Endothelial cell (in vitro differentiated cells): ENCODE measurements at regions not wholly inside any gene's neighbourhood (a gene's known extent, or its start where the extent isn't known, plus 50 kb on each side); places are given as distances from the start of the nearest gene placed in this dataset.
"Not testable (repeated sequence)": the region's sequence is repeated elsewhere in the genome, so short reads cannot be mapped to it uniquely, and the experiment has no call there.

ENCODE experiments used
- DNase-seq: peaks from one replicate; pipeline ENCODE4 v3.0.0; 2021; ENCODE audit warnings: low spot score
- H3K27ac Mint-ChIP-seq: one replicate; pipeline ENCODE4 v1.8.0; 2021; ENCODE audit warnings: mixed read lengths, inconsistent platforms; ENCODE audit not compliant: unreplicated experiment
- H3K27me3 Mint-ChIP-seq: one replicate; pipeline ENCODE4 v1.8.0; 2021; ENCODE audit warnings: mild to moderate bottlenecking, moderate library complexity, mixed read lengths, inconsistent platforms; ENCODE audit not compliant: unreplicated experiment
- H3K36me3 Mint-ChIP-seq: one replicate; pipeline ENCODE4 v1.8.0; 2021; ENCODE audit warnings: mild to moderate bottlenecking, low read depth, mixed read lengths, inconsistent platforms; ENCODE audit not compliant: unreplicated experiment
- H3K4me1 Mint-ChIP-seq: one replicate; pipeline ENCODE4 v1.8.0; 2021; ENCODE audit warnings: mild to moderate bottlenecking, mixed read lengths, inconsistent platforms; ENCODE audit not compliant: unreplicated experiment
- H3K4me3 Mint-ChIP-seq: one replicate; pipeline ENCODE4 v1.8.0; 2021; ENCODE audit warnings: mild to moderate bottlenecking, mixed read lengths, inconsistent platforms; ENCODE audit not compliant: unreplicated experiment
- H3K9me3 Mint-ChIP-seq: one replicate; pipeline ENCODE4 v1.8.0; 2021; ENCODE audit warnings: mixed read lengths, inconsistent platforms; ENCODE audit not compliant: unreplicated experiment
- CTCF ChIP-seq: fragments of 200-600 bp; sonication (generic); IDR thresholded peaks from one replicate; pipeline ENCODE4 v1.5.0; 2021; ENCODE audit warnings: antibody characterized with exemption; ENCODE audit not compliant: unreplicated experiment

- DNase-seq, result no peak
- H3K36me3 Mint-ChIP-seq, result no peaks in the 10 kb centered on the region
- H3K27me3 Mint-ChIP-seq, result no peaks in the 10 kb centered on the region
- no peaks in the 10 kb centered on the region for H3K4me1 Mint-ChIP-seq
- H3K9me3 Mint-ChIP-seq, result no peaks in the 10 kb centered on the region
- TF ChIP-seq CTCF, result no peak
- H3K4me3 Mint-ChIP-seq, result no peak overlapping the region
- H3K27ac Mint-ChIP-seq, result no peak overlapping the region
Measured at GRCh38 chr3:190970560-190970959, 108.1 kb upstream of the GMNC start.

DNA sequence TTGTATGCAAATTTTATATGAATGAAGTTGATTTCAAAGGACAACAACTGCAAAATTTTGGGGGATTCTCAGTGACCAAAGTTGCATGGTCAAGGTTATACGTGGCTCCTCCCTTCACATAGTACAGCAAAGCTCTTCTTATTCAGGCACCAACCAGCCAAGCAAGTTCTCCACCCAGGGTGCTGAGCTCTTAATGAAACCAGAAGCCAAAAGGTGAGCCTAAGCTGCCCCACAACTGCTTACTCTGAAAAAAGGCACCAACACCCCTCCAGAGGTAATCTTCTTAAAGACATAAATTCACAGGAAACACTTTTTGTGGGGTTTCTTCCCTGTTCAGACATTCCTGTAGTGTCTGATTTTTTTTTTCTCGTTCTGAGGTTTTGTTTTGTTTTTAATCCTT, 106.1 kb upstream of the GMNC start:
- Mint-ChIP-seq H3K4me1 (no peaks in the 10 kb centered on the region), H3K9me3 (no peaks in the 10 kb centered on the region), H3K27me3 (no peaks in the 10 kb centered on the region), H3K27ac (no peak overlapping the region), H3K4me3 (no peak overlapping the region), H3K36me3 (no peaks in the 10 kb centered on the region)
- TF ChIP-seq CTCF, result no peak
- DNase-seq, result no peak

DNA sequence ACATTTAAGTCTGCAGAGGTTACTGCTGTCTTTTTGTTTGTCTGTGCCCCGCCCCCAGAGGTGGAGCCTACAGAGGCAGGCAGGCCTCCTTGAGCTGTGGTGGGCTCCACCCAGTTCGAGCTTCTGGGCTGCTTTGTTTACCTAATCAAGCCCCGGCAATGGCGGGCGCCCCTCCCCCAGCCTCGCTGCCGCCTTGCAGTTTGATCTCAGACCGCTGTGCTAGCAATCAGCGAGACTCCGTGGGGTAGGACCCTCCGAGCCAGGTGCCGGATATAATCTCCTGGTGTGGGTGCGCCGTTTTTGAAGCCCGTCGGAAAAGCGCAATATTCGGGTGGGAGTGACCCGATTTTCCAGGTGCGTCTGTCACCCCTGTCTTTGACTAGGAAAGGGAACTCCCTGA, 102.4 kb upstream of the GMNC start:
- not testable (repeated sequence) for H3K27me3 Mint-ChIP-seq, H3K9me3 Mint-ChIP-seq, H3K27ac Mint-ChIP-seq, H3K36me3 Mint-ChIP-seq, H3K4me1 Mint-ChIP-seq
- peak overlapping the region; percentile 76 for H3K4me3 Mint-ChIP-seq
- peak; percentile 21 for DNase-seq

DNA sequence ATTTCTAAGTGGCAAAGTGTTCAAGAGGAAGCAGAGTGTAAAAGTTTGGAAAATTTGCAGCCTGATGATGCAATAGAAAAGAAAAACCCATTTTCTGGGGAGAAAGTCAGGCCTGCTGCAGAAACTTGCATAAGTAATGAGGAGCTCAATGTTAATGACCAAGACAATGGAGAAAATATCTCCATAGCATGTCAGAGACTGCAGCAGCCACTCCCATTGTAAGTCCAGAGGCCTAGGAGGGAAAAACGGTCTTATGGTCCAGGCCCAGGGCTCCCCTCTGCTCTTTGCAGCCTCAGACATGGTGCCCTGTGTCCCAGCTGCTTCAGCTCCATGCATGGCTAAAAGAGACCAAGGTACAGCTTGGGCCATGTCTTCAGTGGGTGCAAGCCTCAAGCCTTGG, 96.6 kb upstream of the GMNC start:
- Mint-ChIP-seq H3K4me1 (no peaks in the 10 kb centered on the region), H3K27me3 (no peaks in the 10 kb centered on the region), H3K9me3 (no peaks in the 10 kb centered on the region), H3K27ac (no peak overlapping the region), H3K4me3 (no peak overlapping the region), H3K36me3 (no peaks in the 10 kb centered on the region)
- DNase-seq, result no peak
- no peak for TF ChIP-seq CTCF

DNA sequence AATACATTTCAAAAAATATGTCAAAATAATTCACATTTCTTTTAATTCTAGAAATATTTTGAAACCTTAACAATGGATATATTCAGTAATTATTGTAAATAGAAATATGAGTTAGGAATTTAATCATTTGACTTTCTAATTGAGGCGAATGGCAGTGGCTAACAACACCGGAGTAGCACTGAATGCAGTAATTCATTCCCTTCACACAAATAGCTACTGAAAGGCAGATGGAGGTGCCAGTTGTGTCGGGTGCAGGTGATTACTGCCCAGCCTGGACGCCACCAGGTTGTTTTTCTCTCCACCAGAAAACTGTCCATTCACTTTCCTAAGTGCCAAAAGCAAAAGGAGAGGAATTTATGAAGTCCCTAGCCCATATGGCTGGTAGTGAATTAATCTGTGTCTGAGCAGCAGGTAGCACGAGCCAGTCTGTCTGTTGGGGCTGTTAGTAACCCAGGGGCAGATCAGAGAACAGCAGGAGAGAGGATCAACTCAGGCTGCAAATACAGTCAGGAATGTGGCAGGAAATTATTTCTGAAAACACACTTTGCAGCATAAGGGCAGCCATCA, 79.3 kb upstream of the GMNC start:
- Mint-ChIP-seq H3K4me1 (peaks cover 2% of the 10 kb centered on the region), H3K27ac (no peak overlapping the region), H3K9me3 (no peaks in the 10 kb centered on the region), H3K4me3 (no peak overlapping the region), H3K36me3 (no peaks in the 10 kb centered on the region), H3K27me3 (no peaks in the 10 kb centered on the region)
- TF ChIP-seq CTCF, result no peak
- DNase-seq, result no peak

DNA sequence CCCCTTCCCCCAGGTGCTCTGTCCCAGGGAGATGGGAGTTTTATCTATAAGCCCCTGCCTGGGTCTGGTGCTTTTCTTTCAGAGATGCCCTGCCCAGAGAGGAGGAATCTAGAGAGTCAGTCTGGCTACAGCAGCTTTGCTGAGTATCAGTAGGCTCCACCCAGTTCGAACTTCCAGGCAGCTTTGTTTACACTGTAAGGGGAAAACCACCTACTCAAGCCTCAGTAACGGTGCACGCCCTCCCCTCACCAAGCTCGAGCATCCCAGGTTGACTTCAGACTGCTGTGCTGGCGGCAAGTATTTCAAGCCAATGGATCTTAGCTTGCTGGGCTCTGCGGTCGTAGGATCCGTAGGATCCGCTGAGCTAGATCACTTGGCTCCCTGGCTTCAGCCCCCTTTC, 72.1 kb upstream of the GMNC start:
- not testable (repeated sequence) for H3K27ac Mint-ChIP-seq, H3K27me3 Mint-ChIP-seq, H3K4me3 Mint-ChIP-seq, H3K9me3 Mint-ChIP-seq, H3K4me1 Mint-ChIP-seq, H3K36me3 Mint-ChIP-seq, DNase-seq
